NCI-H2081 (cell line): ENCODE measurements at regions not wholly inside any gene's neighbourhood (a gene's known extent, or its start where the extent isn't known, plus 50 kb on each side); places are given as distances from the start of the nearest gene placed in this dataset.

Source experiments
- DNase-seq, 2 experiments: peaks; one replicate each; lab custom pipeline; 2025; lab: John Stamatoyannopoulos, UW

DNA sequence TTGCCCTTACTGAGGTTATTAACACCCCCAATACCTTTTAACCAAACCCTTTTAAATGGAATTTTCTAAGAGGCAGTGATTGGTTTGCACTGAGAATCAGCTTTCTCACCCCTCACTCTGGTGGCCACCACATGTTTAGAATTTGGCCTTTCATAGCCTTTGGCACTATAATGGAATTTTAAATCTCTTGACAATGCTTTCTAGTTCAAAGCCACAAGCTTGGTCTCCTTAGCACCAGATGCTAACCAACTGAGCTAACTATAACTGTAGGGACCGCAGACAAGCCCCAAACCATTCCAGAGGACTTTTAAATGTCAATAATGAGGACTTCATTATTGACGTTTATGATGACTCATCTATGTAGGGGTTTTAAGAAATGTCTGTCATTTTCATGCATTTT lies 238.7 kb upstream of the SNX7 start:
- no peak for DNase-seq

DNA sequence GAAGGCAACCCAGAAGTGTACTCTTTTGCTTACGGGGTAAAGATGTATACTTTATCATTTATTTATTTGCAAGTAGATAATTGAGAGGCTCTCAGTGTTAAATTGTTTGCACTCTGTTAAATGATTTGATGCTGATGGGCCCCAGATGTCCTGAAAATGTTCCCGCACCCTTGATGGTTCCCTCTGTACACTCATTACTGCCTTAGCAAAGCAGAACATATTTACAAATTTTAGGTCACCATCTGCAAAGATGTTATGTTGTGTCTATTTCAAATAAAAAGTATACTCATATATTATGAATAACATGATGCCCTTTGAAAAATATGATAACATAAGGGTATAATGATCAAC lies 240.5 kb upstream of the SNX7 start:
- DNase-seq: peak in 1 of 2 experiments; percentile 6

DNA sequence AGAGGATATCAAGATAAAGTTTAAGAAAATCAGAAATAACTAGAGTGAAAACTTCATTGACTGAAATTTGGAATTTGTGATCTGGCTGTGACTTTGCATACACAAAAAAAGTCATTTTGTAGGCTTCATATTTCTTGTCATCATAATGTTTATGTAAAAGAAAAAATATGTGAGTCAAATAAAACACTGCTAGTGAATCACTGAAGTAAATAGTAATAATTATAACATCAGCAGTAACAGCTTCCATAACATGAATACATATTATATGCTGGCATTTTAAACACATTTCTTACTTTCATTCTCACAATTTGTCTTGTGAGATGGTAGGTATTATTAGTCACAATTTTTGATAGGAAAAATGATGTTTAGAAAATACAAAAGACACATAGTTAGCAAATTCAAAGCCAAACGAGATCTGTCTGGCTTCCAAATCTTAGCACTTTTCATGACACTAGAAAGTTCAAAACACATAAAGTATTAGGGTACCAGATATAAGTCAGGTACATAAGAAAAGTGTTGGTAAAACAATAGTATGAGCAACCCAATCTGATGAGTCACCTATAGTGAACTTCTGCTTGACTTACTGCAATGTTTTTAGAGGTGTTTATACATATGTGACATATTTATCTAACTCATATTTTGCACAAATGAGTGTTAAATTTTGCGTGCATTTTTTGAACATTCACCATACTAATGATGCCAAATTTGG lies 241.0 kb upstream of the SNX7 start:
- no peak for DNase-seq

DNA sequence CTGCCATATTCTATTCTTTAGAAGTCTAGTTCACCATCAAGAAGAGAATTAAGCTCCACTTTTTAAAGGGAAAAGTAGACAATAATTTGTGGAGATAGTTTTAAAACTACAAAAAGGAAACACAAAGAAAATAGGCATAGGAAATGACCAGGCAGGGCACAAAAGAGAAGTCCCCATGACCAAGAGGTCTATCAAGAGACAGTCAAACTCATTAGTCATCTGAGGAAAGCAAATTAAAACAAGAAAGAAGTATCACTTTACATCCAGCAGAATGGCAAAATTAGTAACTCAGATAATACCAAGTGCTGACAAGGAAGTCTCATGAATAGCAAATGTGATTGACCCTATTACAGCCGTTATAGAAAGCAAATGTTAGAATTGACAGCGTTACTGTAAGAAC lies 243.7 kb upstream of the SNX7 start:
- no peak for DNase-seq

DNA sequence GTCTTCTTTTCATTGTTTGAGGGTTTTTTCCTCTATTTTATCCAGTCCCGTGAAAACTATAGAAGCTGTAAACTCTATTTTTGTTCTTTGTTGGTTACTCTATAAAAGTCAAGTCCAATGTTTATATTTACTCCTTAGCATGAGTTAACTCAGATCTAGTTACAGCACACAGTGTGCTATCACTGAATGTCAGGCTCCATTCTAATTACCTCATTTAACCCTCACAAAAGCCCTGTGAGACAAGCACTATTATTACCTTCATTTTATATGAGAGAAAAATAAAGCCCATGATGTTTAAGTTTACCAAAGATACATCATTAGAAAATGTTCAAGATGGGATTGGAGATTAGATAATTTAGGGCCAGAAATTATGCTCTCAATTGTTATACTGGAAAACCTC lies 251.4 kb upstream of the SNX7 start:
- peak; percentile 24 to 64 for DNase-seq

DNA sequence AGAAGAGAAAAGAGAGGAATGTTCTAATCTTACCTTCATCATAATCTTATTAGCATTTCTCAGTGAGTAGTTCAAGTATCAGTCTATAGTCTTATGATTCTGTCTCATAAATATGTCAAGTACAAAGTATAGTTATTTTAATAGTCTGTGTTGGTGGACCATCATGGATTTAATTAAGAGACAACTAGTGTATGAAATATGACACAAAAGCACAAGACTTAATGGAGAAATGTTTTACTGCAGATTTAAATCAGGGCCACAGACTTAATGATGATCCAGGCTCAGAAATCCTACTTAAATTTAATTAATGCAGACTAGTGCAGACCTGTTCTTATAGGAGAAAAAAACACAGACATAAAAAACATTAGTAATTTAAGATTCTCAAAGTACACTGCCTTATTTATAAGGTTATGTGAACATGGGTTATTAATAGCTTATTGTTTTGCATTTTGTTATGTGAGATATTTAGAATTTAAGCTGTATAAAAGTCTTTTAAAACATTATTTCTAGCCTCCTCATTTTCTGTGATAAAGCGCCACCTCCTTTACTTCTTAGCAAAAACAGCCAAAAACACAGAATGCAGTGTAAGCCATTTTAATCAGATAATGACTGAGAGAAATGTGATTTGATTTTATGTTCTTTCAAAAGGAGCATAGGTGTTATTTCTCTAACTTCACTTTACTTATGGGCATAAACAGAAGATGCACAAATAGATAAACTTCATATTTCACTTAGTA lies 255.0 kb upstream of the SNX7 start:
- no peak for DNase-seq

DNA sequence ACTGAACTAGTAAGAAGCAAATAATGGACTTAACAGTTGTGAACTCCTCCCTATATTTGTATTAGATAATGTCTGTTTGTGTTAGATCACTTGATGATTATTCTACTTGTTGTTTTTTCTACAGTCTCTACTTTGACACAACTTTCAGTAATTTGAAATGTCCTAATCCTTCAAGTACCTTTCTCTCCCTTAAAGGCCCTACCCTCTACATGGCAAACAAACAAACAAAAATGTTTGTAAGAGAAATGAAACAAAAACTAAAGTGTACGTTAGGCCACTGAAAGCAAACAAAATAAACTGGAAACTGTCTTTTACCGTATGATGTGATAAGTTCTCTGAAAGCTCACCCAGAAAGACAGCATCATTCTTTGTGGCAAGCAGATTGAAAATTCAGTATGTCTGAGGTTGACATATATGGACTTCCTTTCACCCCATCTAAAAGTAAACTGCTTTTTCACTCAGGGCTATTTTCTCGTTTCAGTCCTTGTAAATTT lies 255.9 kb upstream of the SNX7 start:
- no peak for DNase-seq

DNA sequence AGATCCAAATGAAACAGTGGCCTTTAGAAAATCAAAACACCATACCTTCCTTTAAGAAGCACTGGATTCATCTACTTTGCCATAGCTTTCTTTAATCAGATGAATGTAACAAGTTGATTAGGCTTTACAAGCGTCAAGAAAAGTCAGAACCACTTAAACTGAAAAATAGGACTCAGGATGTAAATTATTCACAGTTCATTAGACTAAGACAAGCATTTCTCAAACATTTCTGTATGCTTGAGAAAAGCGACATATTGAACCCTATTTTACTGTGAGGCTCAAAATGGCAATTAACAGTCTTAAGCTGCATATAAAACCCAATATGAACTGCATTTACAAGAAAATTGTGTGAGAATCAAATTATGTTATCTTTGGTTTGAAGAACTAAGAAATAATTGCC lies 256.7 kb upstream of the SNX7 start:
- no peak for DNase-seq

DNA sequence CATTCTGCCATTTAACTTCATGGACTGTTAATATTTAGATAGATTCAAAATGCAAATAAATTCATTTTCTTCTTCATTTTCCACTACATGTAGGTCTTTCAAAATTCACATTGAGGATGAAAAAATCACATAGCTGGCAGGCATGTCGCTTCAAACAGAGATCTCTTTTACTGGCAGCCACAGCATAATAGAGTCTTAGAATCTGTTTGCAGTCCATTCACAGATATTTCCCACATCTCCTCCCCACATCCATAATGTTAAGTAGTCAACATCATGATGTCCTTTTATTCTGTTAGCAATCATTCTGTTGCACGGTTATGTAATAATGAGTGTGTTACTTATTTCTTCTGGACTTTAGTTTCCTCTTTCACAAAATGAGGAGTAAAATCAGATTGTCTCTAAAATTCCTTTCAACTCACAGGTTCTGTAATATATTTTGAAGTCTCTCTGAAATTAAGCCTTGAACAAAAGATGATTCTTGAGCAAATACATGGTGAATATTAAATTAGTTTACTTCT lies 257.5 kb upstream of the SNX7 start:
- no peak for DNase-seq

DNA sequence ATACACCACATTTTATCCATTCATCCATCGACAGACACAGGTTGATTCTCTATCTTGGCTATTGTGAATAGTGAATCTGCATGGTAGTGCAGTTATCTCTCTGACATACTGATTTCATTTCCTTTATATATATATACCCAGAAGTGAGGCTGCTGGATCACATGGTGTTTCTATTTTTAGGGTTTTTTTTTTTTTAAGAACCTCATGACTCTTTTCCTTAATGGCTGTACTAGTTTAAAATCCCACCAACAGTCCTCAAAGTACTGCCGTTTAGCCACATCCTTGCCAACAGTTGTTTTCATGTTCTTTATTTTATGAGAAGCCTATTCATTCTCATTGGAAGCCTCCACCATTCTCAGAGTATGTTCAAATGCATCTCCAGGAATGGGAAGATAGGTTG lies 258.7 kb upstream of the SNX7 start:
- no peak for DNase-seq

DNA sequence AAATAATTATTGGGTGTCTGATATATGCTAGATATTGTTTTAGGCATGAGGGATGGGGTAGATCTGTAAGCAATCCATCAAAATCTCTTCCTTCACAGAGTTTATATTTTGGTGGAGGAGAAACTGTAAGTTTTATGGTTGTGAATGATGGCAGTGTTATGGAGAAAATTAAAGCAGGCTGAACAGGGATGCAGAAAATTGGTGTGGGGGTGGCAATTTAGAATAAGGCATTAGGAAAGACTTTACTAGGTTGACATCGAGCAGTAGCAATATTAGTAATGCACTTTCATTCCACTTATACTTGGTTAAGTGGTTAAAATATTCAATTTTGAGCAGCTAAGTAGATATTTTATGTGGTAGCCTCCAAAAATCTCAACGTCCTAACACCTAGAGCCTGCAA lies 261.1 kb upstream of the SNX7 start:
- DNase-seq: no peak

DNA sequence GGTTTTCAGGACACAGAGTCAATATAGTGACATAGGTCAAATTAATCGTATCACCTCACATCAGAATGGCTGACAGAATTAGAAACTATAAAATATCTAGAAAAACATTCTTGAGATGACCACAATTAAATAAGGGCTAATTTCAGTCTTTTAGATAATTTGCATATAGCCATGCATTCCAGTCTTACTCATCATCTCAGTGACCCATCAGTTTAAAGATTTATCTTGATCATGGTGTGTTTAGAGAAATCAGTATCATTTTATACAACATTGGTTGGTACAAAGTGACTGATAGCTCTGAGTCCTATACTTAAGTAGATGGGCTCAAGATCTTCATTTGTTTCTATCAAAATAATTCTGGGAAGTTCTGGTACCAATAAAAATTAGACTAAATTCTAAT lies 262.3 kb upstream of the SNX7 start:
- no peak for DNase-seq

DNA sequence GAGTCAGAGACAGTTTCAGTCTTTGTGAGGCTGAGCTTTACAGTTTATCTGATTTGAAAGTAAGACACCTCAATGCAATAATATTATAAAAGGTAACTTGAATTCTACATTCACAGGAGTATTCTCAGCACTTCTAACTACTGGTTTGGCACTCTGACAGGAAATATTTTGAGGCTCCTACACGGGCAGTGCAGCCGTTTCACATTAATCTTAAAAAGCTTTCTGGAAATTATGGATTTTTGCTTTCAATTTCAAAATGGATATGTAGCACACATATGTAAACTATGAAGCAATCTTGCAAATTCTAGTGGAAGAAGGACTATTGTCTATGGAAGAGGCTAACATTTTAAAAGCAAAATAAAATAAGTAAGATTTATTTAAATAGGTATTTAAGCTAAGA lies 262.9 kb upstream of the SNX7 start:
- no peak for DNase-seq

DNA sequence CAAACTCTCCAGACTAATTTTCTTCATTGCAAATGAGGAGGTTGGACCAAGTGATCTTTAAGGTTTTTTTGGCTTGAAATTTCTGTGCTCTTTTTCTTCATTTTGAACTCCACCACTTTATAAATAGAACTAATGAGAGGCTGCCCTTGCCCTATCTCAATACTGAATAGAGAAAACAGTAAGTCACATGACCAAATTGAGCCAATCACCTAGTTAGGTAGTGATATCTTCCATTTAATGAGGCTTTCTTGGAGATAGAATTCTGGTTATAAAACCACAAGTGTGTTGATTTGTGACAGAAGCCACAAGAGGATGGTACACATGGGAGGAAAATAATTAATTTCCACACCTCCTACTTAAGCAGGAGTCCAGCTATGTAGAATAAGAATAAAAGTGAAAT lies 263.4 kb upstream of the SNX7 start:
- no peak for DNase-seq

DNA sequence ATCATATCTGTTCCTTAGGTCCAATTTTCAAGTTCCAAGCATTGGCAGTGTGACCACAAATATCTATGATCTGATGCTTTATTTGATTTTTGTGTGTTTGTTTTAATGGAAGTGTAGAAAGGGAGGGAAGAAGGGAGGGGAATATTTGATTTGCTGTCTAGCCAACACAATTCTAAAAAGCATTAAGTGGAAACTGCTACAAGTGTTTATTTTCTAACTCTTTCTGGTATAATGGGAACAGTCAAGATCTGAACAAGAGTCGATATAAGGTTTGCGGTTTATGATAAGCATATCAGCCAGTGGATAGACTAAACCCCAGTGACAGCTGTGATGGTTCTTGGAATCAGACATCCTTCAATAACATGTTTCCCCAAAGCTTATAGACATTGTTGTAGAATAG lies 267.8 kb upstream of the SNX7 start:
- no peak for DNase-seq

DNA sequence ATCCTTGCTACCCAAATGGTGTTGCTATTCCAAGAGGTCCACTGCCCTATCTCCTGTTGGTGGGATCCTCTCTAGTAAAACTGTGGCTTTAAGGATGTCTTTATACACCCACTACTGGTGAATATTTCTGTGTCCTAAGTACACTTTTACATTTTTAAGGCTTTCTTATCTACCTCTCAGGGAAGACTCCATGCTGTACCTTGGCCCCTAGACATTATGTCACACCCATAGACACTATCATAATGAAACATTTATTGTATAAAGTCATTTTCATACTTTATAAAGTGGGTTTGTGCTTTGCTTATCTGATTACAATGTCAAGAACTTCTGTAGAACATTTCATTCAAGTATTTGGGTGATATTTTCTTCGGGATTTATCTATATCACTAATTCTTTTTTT lies 270.3 kb upstream of the SNX7 start:
- no peak for DNase-seq

DNA sequence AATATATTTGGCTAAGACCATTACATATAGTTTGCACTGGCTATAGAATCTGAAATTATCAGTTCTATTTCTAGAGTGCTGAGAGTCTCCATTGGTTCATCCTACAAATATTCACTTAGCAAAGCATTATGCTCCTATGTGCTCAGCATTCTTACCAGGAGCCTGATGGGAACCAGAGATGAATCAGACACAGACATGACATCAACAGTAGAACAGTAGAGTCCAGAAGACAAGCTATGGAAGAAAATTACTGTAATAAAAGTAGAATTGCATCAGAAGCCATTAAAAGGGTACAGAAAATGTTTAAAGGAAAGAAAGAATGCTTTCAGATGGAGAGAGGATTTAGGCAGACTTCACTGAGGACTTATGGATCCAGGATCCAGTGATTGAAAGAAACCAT lies 271.7 kb upstream of the SNX7 start:
- no peak for DNase-seq

DNA sequence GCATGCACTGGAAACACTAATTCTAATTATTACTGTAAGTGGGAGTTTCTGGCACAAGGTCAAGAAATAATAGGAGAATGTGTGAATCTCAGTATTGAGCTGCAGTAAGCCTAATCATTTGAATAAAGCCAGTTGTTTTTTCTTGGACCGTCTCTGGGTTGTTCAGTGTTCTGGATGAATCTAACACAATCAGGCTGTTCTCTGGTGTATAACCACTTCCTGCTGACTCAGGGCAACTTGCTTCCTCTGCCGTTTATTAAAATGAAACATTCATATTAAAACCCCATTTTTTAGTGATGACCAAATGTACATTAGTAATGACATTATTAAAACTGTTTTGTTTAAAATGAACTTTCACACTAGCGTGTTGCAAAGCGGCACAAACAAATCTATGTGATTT lies 273.1 kb upstream of the SNX7 start:
- no peak for DNase-seq

DNA sequence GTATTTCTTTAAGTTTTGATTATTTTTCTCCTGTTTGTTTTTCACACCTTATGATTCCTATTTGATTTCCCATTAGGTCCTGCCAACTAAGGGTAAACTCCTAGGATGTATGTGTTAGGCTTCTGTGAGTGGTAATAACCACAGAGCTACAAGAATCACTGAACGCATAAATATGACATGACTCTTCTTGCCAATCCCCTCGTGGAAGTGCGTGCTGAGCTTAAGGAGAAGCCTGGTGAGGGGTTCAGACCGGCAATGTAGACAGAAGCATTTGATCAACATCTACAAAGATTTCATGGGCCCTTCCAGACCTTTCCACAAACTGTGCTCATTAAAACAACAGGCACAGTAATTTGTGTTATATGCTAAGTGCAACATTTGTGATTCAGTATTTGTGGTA lies 273.8 kb upstream of the SNX7 start:
- DNase-seq: no peak

DNA sequence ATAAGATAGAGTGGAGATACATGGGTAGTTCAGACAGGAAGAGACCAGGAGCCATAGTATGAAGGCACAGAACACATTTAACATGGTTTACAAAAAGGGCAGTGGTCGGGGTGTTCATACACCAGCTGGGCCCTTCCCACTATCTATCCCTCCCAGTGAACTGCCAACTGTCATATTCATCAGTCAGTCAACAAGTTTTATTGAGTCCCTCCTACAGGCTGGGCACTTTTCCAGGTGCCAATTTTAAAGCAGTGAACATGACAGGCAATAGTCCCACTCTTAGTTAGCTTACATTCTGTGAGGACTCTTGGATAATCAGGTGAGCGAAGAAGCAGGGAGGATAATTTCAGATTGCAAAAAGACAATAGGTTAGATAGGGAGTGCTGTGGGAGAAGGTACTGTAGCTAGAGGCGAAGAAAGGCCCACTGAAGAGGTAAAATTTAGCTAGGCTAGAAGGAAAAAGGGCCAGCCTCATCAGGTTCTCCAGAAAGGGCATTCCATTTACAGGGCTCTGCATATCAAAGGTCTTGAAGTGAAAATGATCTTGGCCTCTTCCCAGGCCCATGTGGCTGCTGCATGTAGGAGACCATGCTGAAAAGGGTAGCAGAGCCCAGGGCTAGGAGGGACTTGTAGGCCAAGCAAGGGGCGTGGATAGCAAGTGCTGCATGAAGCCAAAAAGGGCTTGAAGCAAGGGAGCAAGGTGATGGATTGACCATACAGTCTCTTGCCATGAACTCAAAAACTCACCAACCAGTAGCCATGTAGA lies 274.7 kb upstream of the SNX7 start:
- peak in 1 of 2 experiments; percentile 7 for DNase-seq

DNA sequence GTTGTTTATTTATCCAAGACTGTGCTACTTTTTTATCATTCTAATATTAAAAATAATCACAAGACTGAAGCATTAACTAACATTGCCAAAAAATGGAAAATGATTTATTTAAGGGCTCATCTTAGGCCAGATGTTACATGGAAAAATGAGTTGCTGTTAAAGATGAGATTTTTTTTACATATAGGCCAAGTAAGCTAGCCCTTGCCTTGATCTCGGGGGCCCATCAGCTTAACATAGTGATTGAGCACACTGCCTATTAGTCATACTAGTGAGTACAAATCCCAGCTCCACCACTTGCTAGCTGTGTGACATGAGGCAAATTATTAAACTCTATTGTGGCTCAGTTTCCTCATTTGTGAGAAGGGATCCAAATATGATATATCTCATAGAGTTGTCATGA lies 275.9 kb upstream of the SNX7 start:
- no peak for DNase-seq

DNA sequence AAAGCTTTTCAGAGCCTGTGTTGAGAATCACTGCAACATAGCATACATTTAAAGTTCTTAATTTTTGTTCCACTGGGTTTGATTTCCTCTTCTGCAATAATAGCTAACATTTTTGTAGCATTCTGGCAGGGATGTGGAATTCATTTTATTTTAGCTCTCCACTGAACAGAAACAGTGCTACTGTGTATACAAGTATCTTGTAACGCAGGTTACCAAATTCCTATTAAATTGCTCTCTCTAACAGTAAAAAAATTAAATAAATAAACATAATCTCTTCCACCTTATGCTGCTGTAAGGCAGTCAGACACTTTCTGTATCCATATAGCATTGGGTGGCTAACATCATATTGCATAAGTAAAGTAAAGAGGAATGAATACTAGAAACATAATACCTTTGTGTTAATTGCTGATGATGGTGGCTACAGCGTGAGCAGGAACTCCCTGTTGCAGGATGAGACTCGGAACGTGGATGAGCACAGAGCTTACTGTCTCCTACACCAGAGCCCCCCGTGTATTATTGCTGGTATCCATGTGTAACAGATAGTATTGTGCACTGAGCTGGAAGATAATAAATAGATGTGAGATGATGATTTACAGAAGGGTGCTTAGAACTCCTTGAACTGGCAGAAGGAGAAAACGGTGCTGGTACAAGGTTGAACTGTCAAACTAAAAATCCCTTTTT lies 276.9 kb upstream of the SNX7 start:
- no peak for DNase-seq
